Globus pallidus (tissue), 1 donor: ENCODE measurements at regions not wholly inside any gene's neighbourhood (a gene's known extent, or its start where the extent isn't known, plus 50 kb on each side); places are given as distances from the start of the nearest gene placed in this dataset.
"Not testable (repeated sequence)": the region's sequence is repeated elsewhere in the genome, so short reads cannot be mapped to it uniquely, and the experiment has no call there.

Experiments
- DNase-seq: peaks from one replicate; pipeline ENCODE4 v3.0.0-alpha.2; 2015; ENCODE audit warnings: low spot score

DNA sequence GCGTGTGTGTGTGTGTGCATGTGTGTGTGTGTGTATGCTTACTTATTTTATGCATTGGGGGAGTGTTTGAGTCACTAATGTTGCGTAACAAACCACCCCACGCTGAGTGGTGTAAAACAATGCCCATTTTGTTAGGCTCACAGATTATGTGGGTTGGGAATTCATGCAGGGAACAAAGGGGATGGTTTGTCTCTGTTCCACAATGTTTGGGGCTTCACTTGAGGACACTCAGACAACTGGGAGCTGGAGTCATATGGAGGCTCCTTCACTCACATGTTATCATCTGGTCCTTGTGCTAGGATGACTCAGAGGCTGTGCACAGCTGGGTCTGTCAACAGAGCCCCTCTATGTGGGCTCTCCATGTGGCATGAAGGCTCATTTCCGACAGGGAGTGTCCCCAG is 51.3 kb upstream of the LARGE1 start:
- peak; percentile 83 for DNase-seq

GRCh38 chr22:33975841-33976240 is 55.6 kb upstream of the LARGE1 start:
- DNase-seq: no peak

DNA sequence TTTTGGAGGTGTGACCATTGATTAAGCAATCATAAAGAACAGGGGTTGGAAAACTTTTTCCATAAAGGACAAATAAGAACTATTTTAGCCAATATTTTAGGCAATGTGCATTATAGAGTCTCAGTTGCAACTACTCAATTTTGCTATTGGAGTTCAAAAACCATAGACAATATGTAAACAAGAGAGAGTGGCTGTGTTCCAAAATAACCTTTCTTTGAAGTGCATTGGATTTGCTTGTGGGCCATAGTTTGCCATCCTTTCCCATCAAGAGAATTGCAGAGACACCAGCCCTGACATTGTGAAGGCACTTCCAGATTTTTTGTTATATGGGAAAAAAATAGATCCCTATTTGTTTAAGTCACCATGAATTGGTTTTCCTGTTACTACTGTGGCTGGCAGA is 63.3 kb upstream of the LARGE1 start:
- DNase-seq: no peak

DNA sequence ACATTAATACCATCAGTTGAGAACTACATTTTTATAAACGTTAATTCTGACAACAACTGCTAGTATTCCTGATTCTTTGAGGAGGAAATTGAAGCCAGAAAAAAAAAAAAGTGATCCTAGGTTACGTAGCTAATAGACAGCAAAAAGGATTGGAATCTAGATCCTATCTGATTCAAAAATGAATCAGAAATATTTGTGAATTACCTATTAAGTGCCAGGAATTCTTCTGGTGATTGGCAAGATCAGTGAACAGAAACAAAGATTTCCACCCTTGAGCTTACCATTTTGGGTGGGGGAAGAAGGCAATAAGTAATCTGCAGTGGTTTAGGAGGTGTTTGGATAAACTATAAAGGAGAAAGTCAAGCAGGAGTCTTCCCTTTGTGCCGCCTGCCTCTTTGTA is 63.9 kb upstream of the LARGE1 start:
- no peak for DNase-seq

- DNase-seq: no peak
Observed at GRCh38 chr22:33984656-33985285, 64.5 kb upstream of the LARGE1 start.

DNA sequence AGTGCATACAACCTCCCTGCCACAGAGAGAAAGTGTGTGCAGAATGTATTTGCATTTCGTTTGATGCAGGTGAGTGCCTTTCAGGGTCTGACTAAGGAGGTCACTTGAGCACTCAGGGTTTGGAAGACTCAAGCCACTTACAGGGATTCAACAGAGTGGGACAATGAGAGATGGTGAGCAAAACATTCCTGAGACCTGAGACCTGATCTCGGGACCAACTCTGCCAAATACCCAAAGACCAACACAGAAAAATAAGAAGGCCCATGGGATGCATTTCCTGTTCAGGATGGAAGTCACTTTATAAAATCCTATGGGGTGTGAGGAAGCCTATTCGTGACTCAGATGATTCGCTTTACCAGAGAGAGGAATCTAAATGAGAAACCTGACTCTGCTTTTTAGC is 65.2 kb upstream of the LARGE1 start:
- DNase-seq: no peak

DNA sequence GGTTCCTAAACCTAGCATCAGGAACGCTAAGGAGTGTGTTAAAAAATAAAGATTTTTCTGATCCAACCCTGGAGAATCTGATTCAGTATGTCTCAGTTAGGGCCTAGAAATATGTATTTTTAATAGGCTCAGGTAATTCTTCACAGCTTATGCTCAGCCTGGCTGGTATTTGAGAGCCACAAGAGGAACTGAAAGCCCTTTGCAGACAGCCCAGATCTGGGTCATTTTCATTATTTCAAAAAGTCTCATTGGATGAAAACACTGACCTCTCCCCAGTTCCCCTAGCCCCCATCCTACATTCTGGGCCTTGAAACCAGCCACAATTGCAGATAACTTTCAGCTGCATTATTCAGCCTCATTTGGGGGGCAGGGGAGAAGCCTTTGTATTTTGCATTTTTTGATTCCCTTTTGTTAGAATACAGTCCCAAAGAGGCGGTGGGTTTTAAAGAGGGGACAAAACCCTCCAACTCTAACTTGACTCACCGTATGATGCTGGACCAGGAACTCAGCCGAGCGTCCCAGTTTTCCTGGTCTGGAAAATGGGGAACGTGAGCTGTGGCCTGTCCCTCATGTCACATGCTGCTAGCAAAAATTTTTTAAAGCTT is 66.0 kb upstream of the LARGE1 start:
- no peak for DNase-seq

DNA sequence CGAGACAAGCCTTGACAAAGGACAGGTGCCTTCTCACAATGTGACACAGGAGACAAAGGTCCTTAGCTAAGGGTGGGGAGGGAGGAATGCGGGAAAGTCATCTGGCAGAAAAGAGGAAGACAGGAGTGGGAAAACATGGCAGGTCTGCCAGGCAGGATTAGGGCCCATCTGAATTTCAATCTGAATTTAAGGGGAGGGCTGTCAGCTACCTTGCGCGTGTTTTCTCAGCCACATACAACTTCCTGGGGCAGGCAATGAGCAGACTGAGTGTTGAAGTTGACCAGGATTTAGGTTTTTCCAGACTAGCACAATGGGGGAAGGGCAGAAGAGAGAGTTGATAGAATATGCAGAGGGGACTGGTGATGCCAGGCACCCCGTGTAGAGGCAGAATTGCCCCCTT is 66.7 kb upstream of the LARGE1 start:
- DNase-seq: no peak

DNA sequence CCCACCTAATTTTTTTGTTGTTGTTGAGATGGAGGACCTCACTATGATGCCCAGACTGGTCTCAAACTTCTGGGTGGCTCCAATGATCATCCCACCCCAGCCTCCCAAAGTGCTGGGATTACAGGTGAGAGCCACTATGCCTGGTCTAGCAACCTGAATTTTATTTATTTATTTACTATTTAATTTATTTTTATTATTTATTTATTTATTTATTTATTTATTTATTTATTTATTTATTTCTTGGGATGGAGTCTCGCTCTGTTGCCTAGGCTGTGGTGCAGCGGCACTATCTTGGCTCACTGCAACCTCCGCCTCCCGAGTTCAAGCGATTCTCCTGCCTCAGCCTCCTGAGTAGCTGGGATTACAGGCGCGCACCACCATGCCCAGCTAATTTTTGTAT is 69.0 kb upstream of the LARGE1 start:
- not testable (repeated sequence) for DNase-seq

GRCh38 chr22:33991620-33992019 is 71.3 kb upstream of the LARGE1 start:
- DNase-seq: no peak

DNA sequence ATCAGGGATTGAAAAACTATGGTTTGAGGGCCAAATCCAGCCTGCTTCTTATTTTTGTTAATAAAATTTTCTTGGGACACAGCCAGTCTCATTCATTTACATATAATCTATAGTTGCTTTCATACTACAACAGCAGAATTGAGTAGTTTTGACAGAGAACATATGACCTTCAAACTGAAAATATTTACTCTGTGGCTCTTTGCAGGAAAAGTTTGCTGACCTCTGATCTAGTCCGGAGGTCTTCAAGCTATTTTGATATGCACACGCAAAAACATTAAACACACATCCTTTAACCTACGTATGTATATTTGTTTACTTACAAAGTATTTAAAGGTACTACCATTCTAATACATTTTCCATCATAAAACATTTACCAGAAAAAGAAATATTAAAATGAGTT is 76.5 kb upstream of the LARGE1 start:
- DNase-seq: no peak

DNA sequence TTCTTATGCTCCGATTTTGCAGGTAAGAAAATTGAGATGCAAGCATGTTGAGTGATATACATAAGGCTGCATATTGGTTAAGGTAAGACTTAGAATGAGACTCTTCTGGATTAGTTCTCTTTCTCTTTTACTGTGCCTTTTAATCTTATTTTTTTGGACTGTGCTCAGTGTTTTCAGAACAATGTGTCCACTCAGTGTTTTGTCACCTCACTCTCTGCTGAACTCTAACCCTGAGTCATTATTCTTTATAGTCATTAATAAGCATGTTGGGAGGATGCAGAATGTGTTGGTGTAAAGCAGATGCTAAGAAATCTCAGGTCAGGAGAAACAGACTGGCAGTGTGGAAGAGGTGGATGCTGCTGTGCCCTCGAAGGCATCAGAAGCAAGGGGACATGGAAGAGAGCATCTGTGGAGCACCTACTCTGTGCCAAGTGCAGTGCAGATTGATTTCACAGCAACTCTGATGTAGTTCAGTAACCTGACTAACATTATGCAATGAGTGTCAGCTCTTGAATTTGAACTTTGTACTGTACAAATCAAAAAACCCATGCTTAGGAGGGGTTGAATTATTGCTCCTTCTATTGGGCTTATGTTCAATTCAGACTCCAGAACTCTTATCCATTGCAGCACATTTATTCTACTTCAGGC is 80.7 kb upstream of the LARGE1 start:
- no peak for DNase-seq

DNA sequence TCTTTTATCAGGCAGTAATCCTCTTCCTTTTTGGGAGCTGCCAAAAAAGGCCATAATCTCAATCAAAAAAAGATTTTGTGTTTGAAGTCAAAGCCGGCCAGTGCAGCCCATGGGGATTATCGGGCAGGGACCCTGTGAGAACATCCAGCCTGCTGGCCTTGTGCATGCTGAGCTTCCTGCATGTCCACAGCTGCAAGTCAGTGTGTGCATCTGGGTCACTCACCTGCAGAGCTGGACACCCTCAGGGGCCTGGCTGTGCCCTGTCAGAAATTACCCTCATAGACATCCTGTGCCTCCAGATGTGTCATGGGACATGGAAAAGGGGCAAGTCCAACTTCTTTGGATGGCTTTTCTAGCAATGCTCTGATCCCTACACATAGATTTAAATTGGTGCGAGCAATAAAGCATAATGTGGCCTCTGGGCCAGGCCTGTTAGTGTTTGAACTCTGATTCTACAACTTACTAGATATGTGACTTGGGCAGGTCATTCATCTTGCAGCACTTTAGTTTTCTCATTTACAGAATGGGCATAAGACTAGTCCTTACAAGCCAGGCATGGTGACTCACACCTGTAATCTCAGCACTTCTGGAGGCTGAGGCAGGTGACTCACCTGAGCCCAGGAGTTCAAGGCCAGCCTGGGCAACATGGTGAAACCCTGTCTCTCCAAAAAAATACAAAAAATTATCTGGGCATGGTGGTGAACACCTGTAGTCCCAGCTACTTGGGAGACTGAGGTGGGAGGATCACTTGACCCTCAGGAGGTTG is 81.6 kb upstream of the LARGE1 start:
- DNase-seq: no peak

DNA sequence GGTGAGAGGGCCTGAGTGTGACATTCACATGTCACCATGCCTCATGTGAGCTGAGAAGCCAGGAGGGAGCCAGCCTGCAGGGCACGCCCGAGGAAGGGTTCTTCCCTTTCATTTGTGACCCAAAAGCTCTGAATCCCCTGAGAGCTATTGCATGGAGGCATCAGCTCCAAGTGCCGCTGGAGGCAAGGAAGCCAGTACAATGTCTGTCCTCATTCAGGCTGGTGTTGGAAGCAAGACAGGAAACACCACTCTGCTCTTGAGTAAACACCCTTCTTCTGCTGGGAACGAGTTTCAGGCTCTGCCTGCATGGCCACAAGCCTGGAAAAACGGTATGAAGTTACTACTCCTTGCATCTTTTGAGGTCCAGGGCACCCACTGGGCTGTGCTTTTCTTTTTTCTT is 83.8 kb upstream of the LARGE1 start:
- no peak for DNase-seq

- DNase-seq: no peak
Observed at GRCh38 chr22:34010259-34010658, 90.0 kb upstream of the LARGE1 start.

DNA sequence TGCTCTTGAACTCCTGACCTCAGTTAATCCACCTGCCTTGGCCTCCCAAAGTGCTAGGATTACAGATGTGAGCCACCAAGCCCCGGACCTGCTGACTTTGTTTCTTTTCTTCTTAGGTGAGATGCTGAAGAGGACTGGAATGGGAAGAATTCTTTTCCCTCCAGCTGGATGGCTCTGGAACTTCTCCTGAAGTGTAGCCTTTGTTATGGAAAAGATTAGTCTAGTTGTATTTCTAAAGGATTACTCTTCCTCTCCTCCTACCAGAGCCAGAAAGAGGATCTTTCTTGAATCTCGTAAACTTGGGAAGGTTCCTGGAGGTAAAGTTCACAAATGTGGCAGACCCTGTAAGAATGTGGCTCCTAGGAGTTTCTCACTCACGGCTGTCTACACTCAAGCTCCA is 95.4 kb upstream of the LARGE1 start:
- no peak for DNase-seq

DNA sequence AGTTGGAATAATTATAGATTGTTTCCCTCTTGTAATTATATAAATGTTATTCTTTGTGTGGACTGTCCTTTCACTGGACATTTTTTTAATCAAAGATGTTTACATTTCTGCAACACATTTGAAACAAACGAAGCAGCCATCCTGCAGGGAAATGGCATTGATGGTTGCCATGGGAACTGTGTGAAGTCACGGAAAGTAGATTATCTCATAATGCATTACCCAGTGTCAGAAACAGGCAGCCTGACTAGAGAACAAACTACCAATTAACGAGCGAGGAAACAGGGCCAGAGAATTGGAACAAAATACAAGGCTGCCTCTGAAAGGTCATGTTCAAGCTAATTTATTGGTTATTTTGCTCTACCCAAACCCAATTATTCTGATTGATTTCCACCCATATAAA is 96.9 kb upstream of the LARGE1 start:
- DNase-seq: no peak

DNA sequence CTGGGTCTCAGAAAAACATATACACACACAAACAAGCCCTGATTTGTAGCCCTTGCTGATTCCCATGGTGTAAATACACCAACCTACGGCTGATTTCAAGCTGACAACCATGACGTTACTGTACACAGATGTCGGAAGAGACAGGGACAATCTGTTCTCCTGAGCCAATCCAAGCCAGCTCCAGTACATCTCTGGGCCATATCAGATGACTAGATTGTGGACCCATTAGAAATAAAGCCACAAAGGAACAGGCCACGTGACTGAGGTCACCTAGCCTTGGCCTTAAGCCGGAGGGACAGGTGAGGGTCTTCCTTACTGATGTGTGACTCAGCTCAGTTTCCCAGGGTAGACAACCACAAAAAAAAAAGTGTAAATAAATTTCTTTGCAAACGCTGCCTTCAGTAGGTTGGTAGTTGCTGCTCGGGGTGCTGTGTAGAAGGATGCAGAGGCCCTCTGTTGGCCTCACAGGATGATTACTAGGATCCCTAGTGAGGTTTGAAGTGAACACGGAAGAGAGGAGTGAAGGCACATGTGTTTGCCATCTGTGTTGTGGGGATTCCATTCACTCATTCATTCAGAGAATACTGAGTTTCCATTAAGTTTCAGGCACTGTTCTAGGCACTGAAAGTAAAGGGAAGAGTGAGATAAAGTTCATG is 99.0 kb upstream of the LARGE1 start:
- peak; percentile 0 for DNase-seq

- no peak for DNase-seq
Observed at GRCh38 chr22:34035209-34035608, 114.9 kb upstream of the LARGE1 start.

- DNase-seq: no peak
Observed at GRCh38 chr22:34036931-34037330, 116.7 kb upstream of the LARGE1 start.

DNA sequence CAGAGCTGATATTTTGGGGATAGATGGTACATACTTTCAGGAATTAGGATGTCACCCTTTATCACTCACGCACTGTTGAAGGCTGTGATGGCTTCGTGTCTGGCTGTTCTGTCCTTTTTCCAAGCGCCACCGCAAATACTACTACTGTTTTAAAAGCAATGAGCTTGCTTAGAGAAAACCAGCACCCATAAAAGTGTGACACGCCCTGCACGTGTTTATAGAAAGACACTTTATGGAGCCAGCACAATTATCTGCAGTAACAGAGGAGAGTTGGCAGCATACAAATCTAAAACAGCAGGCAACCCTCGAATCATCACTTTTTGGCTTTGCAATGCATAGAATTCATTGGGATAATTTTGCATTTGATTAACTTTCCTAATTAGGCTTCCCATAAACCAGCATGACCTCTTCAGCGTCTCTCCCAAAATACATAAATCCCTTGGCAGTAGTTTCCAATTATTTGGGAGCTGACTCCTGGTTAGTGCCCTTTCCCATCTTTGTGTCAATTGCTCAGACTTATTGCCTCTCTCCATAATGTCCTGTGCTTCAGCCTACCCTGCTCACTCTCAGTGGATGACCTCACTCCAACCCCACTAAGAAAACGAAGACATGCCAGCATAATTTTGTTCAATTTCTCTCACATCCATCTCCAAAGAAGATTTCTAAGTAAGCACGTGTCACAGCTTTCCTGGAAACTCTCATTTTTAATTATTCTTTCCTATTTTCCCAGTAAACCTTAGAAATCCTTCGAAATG is 118.7 kb upstream of the LARGE1 start:
- DNase-seq: no peak

GRCh38 chr22:34045311-34045710 is 125.0 kb upstream of the LARGE1 start:
- DNase-seq: no peak
